Cardiac fibroblast (primary cell): ENCODE measurements at regions not wholly inside any gene's neighbourhood (a gene's known extent, or its start where the extent isn't known, plus 50 kb on each side); places are given as distances from the start of the nearest gene placed in this dataset.

ENCODE experiments used
- DNase-seq, 2 donors: peaks; one replicate each; pipeline versions ENCODE4 v3.0.0 to v3.0.0-alpha.2; 2010; ENCODE audit warnings: low read depth in 2 of 2
- H3K4me3 ChIP-seq, 2 donors: replicated peaks in 1 of 2; 1 replicate in 1 of 2; 2 replicates in 1 of 2; pipeline ENCODE4 v1.5.1; 2011; ENCODE audit warnings: low read depth in 2 of 2, low read length in 2 of 2, mild to moderate bottlenecking in 2 of 2, moderate library complexity in 1 of 2
- CTCF ChIP-seq: IDR thresholded peaks from one replicate; pipeline ENCODE4 v1.5.1; 2011; ENCODE audit warnings: low read depth, mild to moderate bottlenecking, low read length, inconsistent platforms

- no peak for TF ChIP-seq CTCF
- no peak for DNase-seq
Measured at GRCh38 chr2:199707593-199708185, 143.3 kb downstream of the FTCDNL1 start.

DNA sequence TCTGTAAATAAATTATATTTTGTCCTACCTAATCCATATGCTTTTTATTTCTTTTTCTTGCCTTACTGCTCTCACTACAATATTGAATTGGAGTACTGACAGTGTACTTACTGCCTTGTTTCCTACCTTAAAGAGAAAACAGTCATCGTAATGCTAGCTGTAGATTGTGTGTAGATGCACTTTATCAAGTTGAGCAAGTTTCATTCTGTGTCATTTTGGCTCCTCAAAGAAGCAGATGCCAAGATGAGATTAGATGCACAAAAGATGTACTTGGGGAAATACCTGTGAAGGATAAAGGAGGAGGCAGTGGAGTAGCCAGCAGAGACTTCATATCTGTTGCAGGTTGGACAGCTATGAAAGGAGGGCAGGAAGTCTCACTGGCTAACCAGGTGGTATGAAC is 145.5 kb downstream of the FTCDNL1 start:
- H3K4me3 ChIP-seq = no peak overlapping the region
- TF ChIP-seq CTCF = no peak
- DNase-seq = no peak

More at GRCh38 chr2:199707593-199708185, 143.3 kb downstream of the FTCDNL1 start:
- no peak overlapping the region for H3K4me3 ChIP-seq

DNA sequence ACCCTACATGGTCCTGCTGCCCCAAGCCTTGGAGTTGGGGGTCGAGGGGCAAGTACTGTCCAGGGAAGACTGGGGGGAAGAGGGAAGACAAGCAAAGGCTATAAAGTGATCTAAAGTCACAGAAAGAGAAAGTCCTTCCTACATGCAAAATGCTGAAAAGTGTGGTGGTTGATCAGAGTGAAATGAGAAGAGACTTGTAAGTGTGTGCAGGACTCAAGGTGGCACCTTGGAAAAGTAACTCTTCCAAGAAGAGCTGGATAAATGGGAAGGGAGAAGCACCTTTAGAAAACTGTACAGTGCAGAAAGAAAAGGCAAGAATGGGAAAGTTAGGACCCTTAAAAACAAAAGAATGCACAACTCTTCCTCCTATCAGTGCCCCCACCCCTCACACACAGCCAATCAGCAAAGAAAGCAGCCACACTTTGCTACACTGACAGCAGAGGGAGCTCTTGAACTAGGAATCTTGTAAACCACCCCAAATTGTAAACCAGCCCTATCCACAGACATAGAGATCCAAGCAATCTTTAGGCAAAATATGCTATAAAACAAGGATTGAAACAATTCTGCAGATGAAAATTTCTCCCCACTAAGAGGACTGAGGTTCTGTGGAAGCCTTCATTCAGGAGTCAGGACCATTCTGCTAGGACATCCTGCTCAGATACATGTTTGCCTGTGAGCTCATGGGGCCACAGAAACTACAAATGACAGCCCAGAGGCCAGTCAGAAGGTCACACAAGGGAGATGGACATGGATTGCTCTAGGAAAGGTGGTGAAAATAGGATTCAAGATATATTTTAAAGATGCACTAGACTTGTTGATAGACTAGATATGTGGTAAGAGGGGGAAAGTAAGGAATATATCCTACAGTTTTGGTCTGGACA is 146.4 kb downstream of the FTCDNL1 start:
- DNase-seq = peak; percentile 6 to 31
- H3K4me3 ChIP-seq = no peak overlapping the region
- peak; percentile 38 for TF ChIP-seq CTCF

DNA sequence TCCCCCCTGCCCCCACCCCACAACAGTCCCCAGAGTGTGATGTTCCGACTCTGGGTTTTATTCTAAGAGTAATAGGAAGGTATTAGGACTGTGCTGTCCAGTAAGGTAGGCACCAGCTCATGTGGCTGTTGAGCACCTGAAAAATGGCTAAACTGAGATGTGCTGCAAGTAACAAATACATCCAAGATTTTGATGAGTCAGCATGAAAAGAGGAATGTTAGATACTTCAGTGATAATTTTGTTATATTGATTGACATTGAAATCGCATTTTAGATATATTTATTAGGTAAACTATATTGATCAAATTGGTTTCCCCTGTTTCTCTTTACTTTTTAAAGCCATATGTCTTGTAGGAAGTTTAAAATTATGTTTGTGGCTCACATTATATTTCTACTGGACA is 147.8 kb downstream of the FTCDNL1 start:
- no peak overlapping the region for H3K4me3 ChIP-seq
- no peak for TF ChIP-seq CTCF
- DNase-seq = no peak

DNA sequence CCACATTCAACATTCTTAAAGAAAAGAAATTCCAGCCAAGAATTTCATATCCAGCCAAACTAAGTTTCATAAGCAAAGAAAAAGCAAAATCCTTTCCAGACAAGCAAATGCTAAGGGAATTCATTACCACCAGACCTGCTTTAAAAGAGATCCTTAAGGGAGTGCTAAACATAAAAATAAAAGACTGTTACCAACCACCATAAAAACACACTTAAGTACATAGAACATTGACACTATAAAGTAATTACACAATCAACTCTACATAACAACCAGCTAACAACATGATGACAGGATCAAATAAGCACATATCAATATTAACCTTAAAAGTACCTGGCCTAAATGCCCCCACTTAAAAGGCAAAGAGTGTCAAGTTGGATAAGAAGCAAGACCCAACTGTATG is 153.5 kb downstream of the FTCDNL1 start:
- DNase-seq = no peak
- no peak for TF ChIP-seq CTCF
- H3K4me3 ChIP-seq = no peak overlapping the region

- TF ChIP-seq CTCF = no peak
- no peak for DNase-seq
- H3K4me3 ChIP-seq = no peak overlapping the region
Measured at GRCh38 chr2:199696048-199696447, 154.9 kb downstream of the FTCDNL1 start.

DNA sequence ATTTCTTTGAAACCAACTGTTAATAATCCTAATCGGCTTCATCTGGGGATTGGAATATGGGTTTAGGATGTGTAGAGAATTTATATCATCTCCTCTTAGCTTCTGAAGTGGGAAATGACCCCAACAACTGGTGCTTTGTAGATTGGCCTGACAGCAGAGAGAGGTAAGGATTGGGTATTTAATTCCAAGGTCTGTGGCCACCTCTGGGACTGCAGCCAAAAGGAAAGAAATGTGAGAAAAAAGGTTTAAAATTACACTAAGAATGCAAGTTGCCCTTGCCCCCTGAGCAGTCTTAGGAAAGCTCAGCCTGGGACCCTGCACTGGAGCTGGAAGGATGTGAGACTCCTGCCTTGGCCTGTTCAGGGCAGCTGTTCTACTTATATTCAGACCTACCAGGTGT is 157.1 kb downstream of the FTCDNL1 start:
- no peak for TF ChIP-seq CTCF
- no peak for DNase-seq
- H3K4me3 ChIP-seq = no peak overlapping the region
